ENCODE measurements at regions not wholly inside any gene's neighbourhood (a gene's known extent, or its start where the extent isn't known, plus 50 kb on each side); places are given as distances from the start of the nearest gene placed in this dataset.

- Histone ChIP-seq H3K18ac (ENCODE audit: low read length) (no peak overlapping the region), H3K27me3 (ENCODE audit: control insufficient read depth in 3 of 3, insufficient read depth in 3 of 3, low read depth in 1 of 3, low read length in 3 of 3) (no peaks in the 10 kb centered on the region), H2BK5ac (ENCODE audit: low read length) (no peak overlapping the region), H3K4me1 (ENCODE audit: control insufficient read depth in 2 of 2, insufficient read depth in 1 of 2, low read depth in 1 of 2, low read length in 2 of 2) (peaks cover 2 to 3% of the 10 kb centered on the region in 2 donors), H3K4ac (ENCODE audit: low read length) (no peak overlapping the region), H3K9me3 (replicated peaks in 1 of 2; ENCODE audit: control insufficient read depth in 2 of 2, insufficient read depth in 1 of 2, low read depth in 1 of 2, low read length in 2 of 2) (no peaks in the 10 kb centered on the region), H3K23ac (ENCODE audit: low read depth, low read length, poor library complexity) (no peak overlapping the region), H2BK120ac (ENCODE audit: low read depth, low read length) (no peak overlapping the region), H3K79me1 (ENCODE audit: low read depth, low read length) (no peaks in the 10 kb centered on the region), H3K4me3 (ENCODE audit: low read length in 2 of 2) (no peak overlapping the region), H2BK12ac (ENCODE audit: low read length) (no peak overlapping the region), H2AK5ac (ENCODE audit: low read depth, low read length) (no peak overlapping the region), H3K36me3 (replicated peaks in 1 of 2; ENCODE audit: control insufficient read depth in 2 of 2, insufficient read depth in 2 of 2, low read length in 2 of 2) (no peaks in the 10 kb centered on the region), H4K8ac (ENCODE audit: low read depth, low read length) (no peak overlapping the region), H3K27ac (replicated peaks; ENCODE audit: low read length) (no peak overlapping the region), H3K9ac (ENCODE audit: low read depth, low read length, poor library complexity) (no peak overlapping the region), H2AFZ (ENCODE audit: low read length) (no peak overlapping the region), H3K4me2 (ENCODE audit: insufficient read depth, low read length, poor library complexity, severe bottlenecking) (no peak overlapping the region), H4K91ac (ENCODE audit: low read depth, low read length, poor library complexity) (no peak overlapping the region), H3K14ac (ENCODE audit: low read length) (no peak overlapping the region), H2BK15ac (ENCODE audit: low read length) (no peak overlapping the region)
- no peak for DNase-seq (ENCODE audit: low spot score)
- no CpG with 5 or more reads among the region's 1 CpG for WGBS, 2 donors (ENCODE audit: extremely low coverage in 2 of 2, insufficient read length in 2 of 2, insufficient replicate concordance in 1 of 2)
Measured at GRCh38 chr5:111930449-111930848, 173.5 kb upstream of the NREP start.

GRCh38 chr5:111929867-111930266 lies 172.9 kb upstream of the NREP start:
- Histone ChIP-seq H2AFZ (ENCODE audit: low read length) (no peak overlapping the region), H2AK5ac (ENCODE audit: low read depth, low read length) (no peak overlapping the region), H4K8ac (ENCODE audit: low read depth, low read length) (no peak overlapping the region), H3K23ac (ENCODE audit: low read depth, low read length, poor library complexity) (no peak overlapping the region), H3K9ac (ENCODE audit: low read depth, low read length, poor library complexity) (no peak overlapping the region), H3K4me2 (ENCODE audit: insufficient read depth, low read length, poor library complexity, severe bottlenecking) (no peak overlapping the region), H3K4me3 (ENCODE audit: low read length in 2 of 2) (no peak overlapping the region), H2BK5ac (ENCODE audit: low read length) (no peak overlapping the region), H3K9me3 (replicated peaks in 1 of 2; ENCODE audit: control insufficient read depth in 2 of 2, insufficient read depth in 1 of 2, low read depth in 1 of 2, low read length in 2 of 2) (no peaks in the 10 kb centered on the region), H3K79me1 (ENCODE audit: low read depth, low read length) (no peaks in the 10 kb centered on the region), H3K4ac (ENCODE audit: low read length) (no peak overlapping the region), H3K18ac (ENCODE audit: low read length) (no peak overlapping the region), H3K14ac (ENCODE audit: low read length) (no peak overlapping the region), H2BK120ac (ENCODE audit: low read depth, low read length) (no peak overlapping the region), H4K91ac (ENCODE audit: low read depth, low read length, poor library complexity) (no peak overlapping the region), H3K27ac (replicated peaks; ENCODE audit: low read length) (no peak overlapping the region), H2BK15ac (ENCODE audit: low read length) (no peak overlapping the region), H3K27me3 (ENCODE audit: control insufficient read depth in 3 of 3, insufficient read depth in 3 of 3, low read depth in 1 of 3, low read length in 3 of 3) (no peaks in the 10 kb centered on the region), H3K4me1 (ENCODE audit: control insufficient read depth in 2 of 2, insufficient read depth in 1 of 2, low read depth in 1 of 2, low read length in 2 of 2) (peaks cover 0 to 2% of the 10 kb centered on the region in 2 donors), H2BK12ac (ENCODE audit: low read length) (no peak overlapping the region), H3K36me3 (replicated peaks in 1 of 2; ENCODE audit: control insufficient read depth in 2 of 2, insufficient read depth in 2 of 2, low read length in 2 of 2) (no peaks in the 10 kb centered on the region)
- WGBS, 2 donors (ENCODE audit: extremely low coverage in 2 of 2, insufficient read length in 2 of 2, insufficient replicate concordance in 1 of 2) = no CpG with 5 or more reads among the region's 1 CpG
- no peak for DNase-seq (ENCODE audit: low spot score)

- Histone ChIP-seq H4K8ac (ENCODE audit: low read depth, low read length) (no peak overlapping the region), H3K18ac (ENCODE audit: low read length) (no peak overlapping the region), H3K4me3 (ENCODE audit: low read length in 2 of 2) (no peak overlapping the region), H3K4me1 (ENCODE audit: control insufficient read depth in 2 of 2, insufficient read depth in 1 of 2, low read depth in 1 of 2, low read length in 2 of 2) (no peaks in the 10 kb centered on the region), H3K36me3 (replicated peaks in 1 of 2; ENCODE audit: control insufficient read depth in 2 of 2, insufficient read depth in 2 of 2, low read length in 2 of 2) (no peaks in the 10 kb centered on the region), H3K27ac (replicated peaks; ENCODE audit: low read length) (no peak overlapping the region), H2BK15ac (ENCODE audit: low read length) (no peak overlapping the region), H3K14ac (ENCODE audit: low read length) (no peak overlapping the region), H2BK120ac (ENCODE audit: low read depth, low read length) (no peak overlapping the region), H3K9ac (ENCODE audit: low read depth, low read length, poor library complexity) (no peak overlapping the region), H3K4me2 (ENCODE audit: insufficient read depth, low read length, poor library complexity, severe bottlenecking) (no peak overlapping the region), H3K23ac (ENCODE audit: low read depth, low read length, poor library complexity) (no peak overlapping the region), H2AK5ac (ENCODE audit: low read depth, low read length) (no peak overlapping the region), H3K27me3 (ENCODE audit: control insufficient read depth in 3 of 3, insufficient read depth in 3 of 3, low read depth in 1 of 3, low read length in 3 of 3) (no peaks in the 10 kb centered on the region), H2BK12ac (ENCODE audit: low read length) (no peak overlapping the region), H3K79me1 (ENCODE audit: low read depth, low read length) (no peaks in the 10 kb centered on the region), H4K91ac (ENCODE audit: low read depth, low read length, poor library complexity) (no peak overlapping the region), H2AFZ (ENCODE audit: low read length) (no peak overlapping the region), H3K9me3 (replicated peaks in 1 of 2; ENCODE audit: control insufficient read depth in 2 of 2, insufficient read depth in 1 of 2, low read depth in 1 of 2, low read length in 2 of 2) (no peaks in the 10 kb centered on the region), H2BK5ac (ENCODE audit: low read length) (no peak overlapping the region), H3K4ac (ENCODE audit: low read length) (no peak overlapping the region)
- DNase-seq (ENCODE audit: low spot score) = no peak
Measured at GRCh38 chr5:111929261-111929660, 172.3 kb upstream of the NREP start.

- H3K9ac ChIP-seq (ENCODE audit: low read depth, low read length, poor library complexity) = no peak overlapping the region
- no peak overlapping the region for H3K18ac ChIP-seq (ENCODE audit: low read length)
- no peaks in the 10 kb centered on the region for H3K36me3 ChIP-seq (replicated peaks in 1 of 2; ENCODE audit: control insufficient read depth in 2 of 2, insufficient read depth in 2 of 2, low read length in 2 of 2)
- H4K91ac ChIP-seq (ENCODE audit: low read depth, low read length, poor library complexity) = no peak overlapping the region
- H3K4me3 ChIP-seq (ENCODE audit: low read length in 2 of 2) = no peak overlapping the region
- no peak overlapping the region for H4K8ac ChIP-seq (ENCODE audit: low read depth, low read length)
- no peak overlapping the region for H2AFZ ChIP-seq (ENCODE audit: low read length)
- DNase-seq (ENCODE audit: low spot score) = no peak
- H3K4ac ChIP-seq (ENCODE audit: low read length) = no peak overlapping the region
- no peaks in the 10 kb centered on the region for H3K9me3 ChIP-seq (replicated peaks in 1 of 2; ENCODE audit: control insufficient read depth in 2 of 2, insufficient read depth in 1 of 2, low read depth in 1 of 2, low read length in 2 of 2)
- H3K27me3 ChIP-seq (ENCODE audit: control insufficient read depth in 3 of 3, insufficient read depth in 3 of 3, low read depth in 1 of 3, low read length in 3 of 3) = no peaks in the 10 kb centered on the region
- H2BK120ac ChIP-seq (ENCODE audit: low read depth, low read length) = no peak overlapping the region
- no peak overlapping the region for H3K23ac ChIP-seq (ENCODE audit: low read depth, low read length, poor library complexity)
- H3K4me1 ChIP-seq (ENCODE audit: control insufficient read depth in 2 of 2, insufficient read depth in 1 of 2, low read depth in 1 of 2, low read length in 2 of 2) = no peaks in the 10 kb centered on the region
- no peak overlapping the region for H2BK15ac ChIP-seq (ENCODE audit: low read length)
- H3K14ac ChIP-seq (ENCODE audit: low read length) = no peak overlapping the region
- H3K4me2 ChIP-seq (ENCODE audit: insufficient read depth, low read length, poor library complexity, severe bottlenecking) = no peak overlapping the region
- H2BK5ac ChIP-seq (ENCODE audit: low read length) = no peak overlapping the region
- H3K79me1 ChIP-seq (ENCODE audit: low read depth, low read length) = no peaks in the 10 kb centered on the region
- no peak overlapping the region for H2AK5ac ChIP-seq (ENCODE audit: low read depth, low read length)
- no peak overlapping the region for H3K27ac ChIP-seq (replicated peaks; ENCODE audit: low read length)
- no peak overlapping the region for H2BK12ac ChIP-seq (ENCODE audit: low read length)
Measured at GRCh38 chr5:111928511-111928910, 171.5 kb upstream of the NREP start.
